CD14-positive monocyte (primary cell): ENCODE measurements at regions not wholly inside any gene's neighbourhood (a gene's known extent, or its start where the extent isn't known, plus 50 kb on each side); places are given as distances from the start of the nearest gene placed in this dataset.

ENCODE experiments used
- DNase-seq, 3 donors: peaks; one replicate each; pipeline ENCODE4 v3.0.0-alpha.2; 2011 to 2022
- H2AFZ ChIP-seq: 2 replicates; pipeline ENCODE4 v1.6.0; 2012; ENCODE audit warnings: mild to moderate bottlenecking, low read depth, low read length, inconsistent platforms; ENCODE audit not compliant: insufficient read depth, poor library complexity, severe bottlenecking
- H3K27ac ChIP-seq, 2 donors: 1 replicate in 1 of 2; 2 replicates in 1 of 2; pipeline ENCODE4 v1.5.1; 2012 to 2013; ENCODE audit warnings: low read length in 2 of 2, control low read depth in 1 of 2, inconsistent platforms in 1 of 2, low read depth in 1 of 2, mild to moderate bottlenecking in 1 of 2
- H3K27me3 ChIP-seq, 2 donors: one replicate each; pipeline versions ENCODE4 v1.6.0 to v1.6.1; 2011 to 2013; ENCODE audit warnings: low read length in 2 of 2; ENCODE audit not compliant: control insufficient read depth in 2 of 2, insufficient read depth in 2 of 2
- H3K36me3 ChIP-seq, 2 donors: replicated peaks in 1 of 2; 1 replicate in 1 of 2; 2 replicates in 1 of 2; pipeline versions ENCODE4 v1.5.1 to v1.6.1; 2012 to 2013; ENCODE audit warnings: low read length in 2 of 2, control low read depth in 1 of 2, inconsistent platforms in 1 of 2, mild to moderate bottlenecking in 1 of 2; ENCODE audit not compliant: insufficient read depth in 2 of 2, control insufficient read depth in 1 of 2
- H3K4me1 ChIP-seq, 2 donors: 1 replicate in 1 of 2; 2 replicates in 1 of 2; pipeline versions ENCODE4 v1.5.1 to v1.6.1; 2012 to 2013; ENCODE audit warnings: low read length in 2 of 2, control low read depth in 1 of 2, inconsistent platforms in 1 of 2, mild to moderate bottlenecking in 1 of 2, moderate library complexity in 1 of 2; ENCODE audit not compliant: insufficient read depth in 2 of 2, control insufficient read depth in 1 of 2
- H3K4me2 ChIP-seq: replicated peaks from 2 replicates; pipeline ENCODE3; 2012; ENCODE audit warnings: low read length, moderate library complexity, mild to moderate bottlenecking; ENCODE audit not compliant: poor library complexity, severe bottlenecking; ENCODE audit errors: extremely low read depth
- H3K4me3 ChIP-seq, 3 experiments: fragments of 200-600 bp in 1 of 3; sonication (generic) in 1 of 3; replicated peaks in 1 of 3; 1 replicate in 2 of 3; 2 replicates in 1 of 3; pipeline ENCODE4 v1.5.1; 2011 to 2013; ENCODE audit warnings: low read length in 3 of 3, mild to moderate bottlenecking in 3 of 3, control low read depth in 2 of 3, low read depth in 2 of 3, inconsistent platforms in 1 of 3, moderate library complexity in 1 of 3
- H3K79me2 ChIP-seq: 2 replicates; pipeline ENCODE4 v1.6.0; 2012; ENCODE audit warnings: mild to moderate bottlenecking, control low read depth, inconsistent platforms, low read length, moderate library complexity; ENCODE audit not compliant: insufficient read depth
- H3K9ac ChIP-seq: 2 replicates; pipeline ENCODE4 v1.6.0; 2017; ENCODE audit warnings: low read length, mild to moderate bottlenecking; ENCODE audit not compliant: insufficient read depth, poor library complexity, severe bottlenecking
- H3K9me3 ChIP-seq, 2 donors: replicated peaks in 1 of 2; 1 replicate in 1 of 2; 2 replicates in 1 of 2; pipeline versions ENCODE4 v1.5.1 to v1.6.1; 2012 to 2013; ENCODE audit warnings: low read length in 2 of 2, control low read depth in 1 of 2; ENCODE audit not compliant: control insufficient read depth in 1 of 2, insufficient read depth in 1 of 2
- H4K20me1 ChIP-seq: 2 replicates; pipeline ENCODE4 v1.6.0; 2012; ENCODE audit warnings: mild to moderate bottlenecking, low read length, control low read depth, moderate library complexity; ENCODE audit not compliant: insufficient read depth
- H3K27ac Mint-ChIP-seq, 7 donors: one replicate each; pipeline ENCODE4 v1.8.0; 2020; ENCODE audit warnings: mild to moderate bottlenecking in 7 of 7, mixed read lengths in 7 of 7, moderate library complexity in 6 of 7, inconsistent platforms in 2 of 7
- H3K27me3 Mint-ChIP-seq, 3 donors: one replicate each; pipeline ENCODE4 v1.8.0; 2021 to 2022; ENCODE audit warnings: low read depth in 3 of 3, mild to moderate bottlenecking in 3 of 3, mixed read lengths in 3 of 3, moderate library complexity in 3 of 3, inconsistent platforms in 1 of 3
- H3K36me3 Mint-ChIP-seq, 2 donors: one replicate each; pipeline ENCODE4 v1.8.0; 2020; ENCODE audit warnings: mixed read lengths in 2 of 2, inconsistent platforms in 1 of 2, mild to moderate bottlenecking in 1 of 2
- H3K4me1 Mint-ChIP-seq: one replicate; pipeline ENCODE4 v1.8.0; 2020; ENCODE audit warnings: mild to moderate bottlenecking, mixed read lengths
- H3K4me3 Mint-ChIP-seq, 2 donors: one replicate each; pipeline ENCODE4 v1.8.0; 2020; ENCODE audit warnings: mild to moderate bottlenecking in 2 of 2, mixed read lengths in 2 of 2, moderate library complexity in 1 of 2
- H3K9me3 Mint-ChIP-seq, 7 donors: one replicate each; pipeline ENCODE4 v1.8.0; 2020 to 2022; ENCODE audit warnings: mixed read lengths in 7 of 7, mild to moderate bottlenecking in 6 of 7, moderate library complexity in 6 of 7, inconsistent platforms in 2 of 7
- CTCF ChIP-seq: fragments of 200-600 bp; IDR thresholded peaks from one replicate; pipeline ENCODE4 v1.8.0; 2022; ENCODE audit warnings: antibody characterized with exemption, mild to moderate bottlenecking
- WGBS: methylation state at CpG from one replicate; pipeline ENCODE4 v1.1.5; 2013; ENCODE audit warnings: missing lambda C conversion rate; ENCODE audit not compliant: insufficient coverage; 5-methylcytosine and 5-hydroxymethylcytosine counted together
- intact Hi-C, 2 donors: fragments of 100-400 bp; cut with micrococcal nuclease; formaldehyde crosslinking; loops; one replicate each; pipeline versions ENCODE4 v1.15.0 to v1.15.1; 2023

- intact Hi-C loops: no loop called here
- H3K4me1 ChIP-seq: no peaks in the 10 kb centered on the region
- H3K4me3 ChIP-seq: no peak overlapping the region
- H3K9me3 ChIP-seq: peaks cover 0 to 1% of the 10 kb centered on the region in 2 donors
- Mint-ChIP-seq H3K9me3 (peaks cover 0 to 8% (median 5%) of the 10 kb centered on the region in 7 donors), H3K4me3 (no peak overlapping the region), H3K27me3 (peaks cover 0 to 5% (median 2%) of the 10 kb centered on the region in 3 donors), H3K4me1 (no peaks in the 10 kb centered on the region), H3K36me3 (no peaks in the 10 kb centered on the region), H3K27ac (no peak overlapping the region)
- no peaks in the 10 kb centered on the region for H3K36me3 ChIP-seq
- no peak for TF ChIP-seq CTCF
- H3K9ac ChIP-seq: no peak overlapping the region
- no peaks in the 10 kb centered on the region for H4K20me1 ChIP-seq
- WGBS: 100% methylated on average over 1 of the region's 2 CpGs
- H3K4me2 ChIP-seq: no peak overlapping the region
- no peak overlapping the region for H3K27ac ChIP-seq
- H2AFZ ChIP-seq: no peak overlapping the region
- no peak for DNase-seq
- no peaks in the 10 kb centered on the region for H3K27me3 ChIP-seq
- no peaks in the 10 kb centered on the region for H3K79me2 ChIP-seq
These were observed 67.2 kb upstream of the BARHL2 start for GRCh38 chr1:90784186-90784847.

GRCh38 chr1:90783181-90783580, 66.1 kb upstream of the BARHL2 start:
- Histone ChIP-seq H3K4me3 (no peak overlapping the region), H3K27me3 (no peaks in the 10 kb centered on the region), H3K9me3 (no peaks in the 10 kb centered on the region), H3K9ac (no peak overlapping the region), H3K4me1 (no peaks in the 10 kb centered on the region), H3K27ac (no peak overlapping the region), H4K20me1 (no peaks in the 10 kb centered on the region), H3K4me2 (no peak overlapping the region), H3K79me2 (no peaks in the 10 kb centered on the region), H2AFZ (no peak overlapping the region), H3K36me3 (no peaks in the 10 kb centered on the region)
- TF ChIP-seq CTCF: no peak
- Mint-ChIP-seq H3K27ac (no peak overlapping the region), H3K4me1 (no peaks in the 10 kb centered on the region), H3K36me3 (no peaks in the 10 kb centered on the region), H3K9me3 (peaks cover 0 to 3% (median 0%) of the 10 kb centered on the region in 7 donors), H3K27me3 (peaks cover 0 to 5% (median 0%) of the 10 kb centered on the region in 3 donors), H3K4me3 (no peak overlapping the region)
- intact Hi-C loops: no loop called here
- WGBS: 83% methylated on average over 1 of the region's 6 CpGs
- DNase-seq: no peak
